RWPE1 (cell line): ENCODE measurements at regions not wholly inside any gene's neighbourhood (a gene's known extent, or its start where the extent isn't known, plus 50 kb on each side); places are given as distances from the start of the nearest gene placed in this dataset.

Experiments used
- CTCF ChIA-PET: fragments of 350-600 bp; sonication (Branson Sonifier 250); formaldehyde crosslinking; extraction: SDS; loops from one replicate; lab custom pipeline; 2021; lab: Yijun Ruan, JAX
- POLR2A ChIA-PET: fragments of 400-600 bp; formaldehyde crosslinking; extraction: SDS; loops from one replicate; lab custom pipeline; 2020; ENCODE audit warnings: antibody characterized with exemption; ENCODE audit not compliant: low non-redundant PET; lab: Yijun Ruan, JAX
- DNase-seq: peaks from one replicate; pipeline ENCODE4 v3.0.0; 2012; ENCODE audit warnings: low spot score
- H3K27ac ChIP-seq: fragments of 450-650 bp; 2 replicates; pipeline ENCODE4 v1.5.1; 2017
- TF ChIP-seq, protein P1 (sequence below): fragments of 450-650 bp; conservative IDR thresholded peaks from 2 replicates; pipeline ENCODE4 v1.5.1; 2017; ENCODE audit warnings: low read depth, mild to moderate bottlenecking

DNA sequence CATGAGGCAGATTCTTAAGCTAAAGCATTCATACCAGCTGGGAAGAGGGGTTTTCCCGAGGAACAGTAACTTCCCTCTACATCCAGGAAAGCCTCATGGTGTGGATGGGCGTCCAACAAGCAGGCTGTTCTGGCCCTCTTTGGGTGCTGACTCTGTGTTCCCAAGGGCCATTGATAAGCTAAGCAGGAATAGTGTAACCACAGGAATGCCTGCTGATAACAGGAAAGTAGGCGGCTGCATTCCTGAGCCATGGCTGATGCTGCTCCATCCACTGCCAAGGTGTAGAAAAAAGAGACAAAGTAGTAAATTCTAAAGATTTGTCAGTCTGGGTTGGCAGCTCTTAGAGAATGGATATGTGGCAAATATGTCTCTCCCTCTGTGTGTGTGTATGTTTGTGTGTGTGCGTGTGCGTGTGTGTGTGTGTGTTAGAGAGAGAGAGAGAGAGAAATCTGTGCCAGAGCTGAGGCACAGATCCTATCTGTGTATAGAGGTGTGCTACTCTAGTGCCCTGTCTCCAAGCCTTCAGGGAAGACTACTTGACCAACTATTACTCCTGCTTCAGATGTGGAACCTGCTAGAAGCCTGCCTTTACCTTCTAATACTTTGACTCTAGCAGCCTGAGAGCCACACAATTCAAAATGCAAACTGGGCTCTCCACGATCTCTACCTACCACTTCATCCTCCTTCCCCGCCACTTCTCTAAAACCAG, 353.1 kb upstream of the NR3C2 start:
- no peak overlapping the region for H3K27ac ChIP-seq
- TF ChIP-seq, protein P1, sequence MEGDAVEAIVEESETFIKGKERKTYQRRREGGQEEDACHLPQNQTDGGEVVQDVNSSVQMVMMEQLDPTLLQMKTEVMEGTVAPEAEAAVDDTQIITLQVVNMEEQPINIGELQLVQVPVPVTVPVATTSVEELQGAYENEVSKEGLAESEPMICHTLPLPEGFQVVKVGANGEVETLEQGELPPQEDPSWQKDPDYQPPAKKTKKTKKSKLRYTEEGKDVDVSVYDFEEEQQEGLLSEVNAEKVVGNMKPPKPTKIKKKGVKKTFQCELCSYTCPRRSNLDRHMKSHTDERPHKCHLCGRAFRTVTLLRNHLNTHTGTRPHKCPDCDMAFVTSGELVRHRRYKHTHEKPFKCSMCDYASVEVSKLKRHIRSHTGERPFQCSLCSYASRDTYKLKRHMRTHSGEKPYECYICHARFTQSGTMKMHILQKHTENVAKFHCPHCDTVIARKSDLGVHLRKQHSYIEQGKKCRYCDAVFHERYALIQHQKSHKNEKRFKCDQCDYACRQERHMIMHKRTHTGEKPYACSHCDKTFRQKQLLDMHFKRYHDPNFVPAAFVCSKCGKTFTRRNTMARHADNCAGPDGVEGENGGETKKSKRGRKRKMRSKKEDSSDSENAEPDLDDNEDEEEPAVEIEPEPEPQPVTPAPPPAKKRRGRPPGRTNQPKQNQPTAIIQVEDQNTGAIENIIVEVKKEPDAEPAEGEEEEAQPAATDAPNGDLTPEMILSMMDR: no peak
- DNase-seq: no peak
- POLR2A ChIA-PET: no interaction called here
- CTCF ChIA-PET: no interaction called here

DNA sequence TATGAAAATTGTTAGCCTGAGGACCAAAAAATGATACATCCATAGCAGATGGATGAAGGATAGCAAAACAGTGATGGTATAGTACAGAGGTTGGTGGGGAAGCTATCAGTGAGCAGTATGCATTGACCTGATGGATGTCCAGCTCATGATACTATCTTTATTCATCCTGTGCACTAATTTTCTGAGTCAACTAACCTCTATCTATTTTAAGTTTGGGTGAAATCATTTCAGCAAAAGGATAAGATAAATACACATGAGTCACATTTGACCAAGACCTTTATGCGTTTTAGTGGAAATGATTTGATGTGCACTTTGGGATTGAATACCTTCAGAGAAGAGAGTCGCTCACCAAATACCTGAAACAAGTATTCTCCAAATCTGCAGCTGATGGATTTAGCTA, 351.0 kb upstream of the NR3C2 start:
- POLR2A ChIA-PET: no interaction called here
- TF ChIP-seq, protein P1: no peak

DNA sequence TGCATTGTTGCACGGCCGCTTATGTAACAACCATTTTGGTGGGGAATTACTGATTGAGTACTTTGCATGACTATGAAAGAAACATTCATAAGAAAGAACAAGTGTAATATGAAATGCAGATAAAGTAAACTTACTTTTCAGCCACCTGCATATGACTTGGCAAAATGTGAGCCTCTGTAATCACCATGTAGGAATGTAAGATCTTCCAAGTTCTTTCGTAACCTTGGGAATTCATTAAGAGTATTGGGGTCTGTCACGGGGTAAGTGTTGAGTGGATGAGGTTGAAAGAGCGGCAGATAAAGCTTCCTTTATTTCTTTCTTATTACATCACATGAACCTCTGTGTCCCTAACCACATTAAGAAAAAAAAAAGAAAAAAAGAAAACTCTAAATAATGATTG, 348.5 kb upstream of the NR3C2 start:
- ChIA-PET POLR2A (no interaction called here), CTCF (no interaction called here)
- TF ChIP-seq, protein P1: no peak
- DNase-seq: no peak
- no peak overlapping the region for H3K27ac ChIP-seq

More for the DNA sequence above, 351.0 kb upstream of the NR3C2 start:
- CTCF ChIA-PET: no interaction called here
- H3K27ac ChIP-seq: no peak overlapping the region
- DNase-seq: no peak

DNA sequence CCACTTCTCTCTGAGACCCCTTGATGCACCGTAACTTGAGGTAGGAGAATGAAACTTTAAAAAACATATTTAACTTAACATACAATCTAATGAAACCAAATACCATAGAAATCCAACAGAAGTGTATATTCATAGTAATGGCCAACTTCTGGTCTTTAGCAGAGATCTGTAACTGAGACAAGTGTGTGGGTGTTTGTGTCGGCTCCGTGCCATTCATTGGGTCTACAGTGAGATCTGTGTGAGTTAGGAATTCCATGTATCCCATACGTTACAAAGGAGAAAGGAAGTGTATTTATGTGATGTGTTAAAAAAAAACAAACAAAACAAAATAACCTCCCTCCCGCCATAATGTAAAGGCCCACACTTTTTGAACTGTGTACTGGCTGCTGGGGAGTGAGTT, 348.0 kb upstream of the NR3C2 start:
- POLR2A ChIA-PET: no interaction called here

DNA sequence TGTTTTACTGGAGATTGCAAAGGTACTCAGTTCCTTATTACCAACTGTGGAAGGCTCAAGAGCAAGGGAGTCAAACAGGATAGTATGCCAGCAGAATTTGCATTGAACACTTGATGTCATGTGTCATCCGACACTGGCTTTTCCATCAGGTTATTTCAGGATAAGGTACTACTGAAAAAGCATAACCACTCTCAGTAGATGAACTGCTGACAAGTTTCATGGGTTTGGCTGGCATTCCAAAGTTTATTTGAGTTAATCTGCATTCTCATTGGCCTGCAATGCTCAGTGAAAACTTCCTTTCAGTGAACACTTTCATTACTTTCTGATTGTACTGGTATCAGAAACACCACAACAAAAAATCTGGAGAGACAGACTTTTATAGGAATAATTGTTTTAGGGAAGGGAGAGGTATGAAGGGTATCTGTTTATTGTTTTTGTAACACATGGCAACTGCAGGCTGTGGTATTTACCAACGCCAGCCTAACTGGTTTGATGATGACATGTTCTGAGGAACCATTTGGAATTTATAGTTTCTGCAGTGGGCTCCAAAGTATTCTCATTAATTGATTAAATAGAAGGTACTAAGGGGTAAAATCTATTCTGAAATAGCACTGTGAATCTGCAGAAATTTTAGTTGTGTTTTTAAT, 345.7 kb upstream of the NR3C2 start:
- no peak overlapping the region for H3K27ac ChIP-seq
- ChIA-PET CTCF (no interaction called here), POLR2A (no interaction called here)
- DNase-seq: no peak
- TF ChIP-seq, protein P1: no peak

More for the DNA sequence above, 348.0 kb upstream of the NR3C2 start:
- CTCF ChIA-PET: no interaction called here
- TF ChIP-seq, protein P1: no peak
- H3K27ac ChIP-seq: no peak overlapping the region
- no peak for DNase-seq

DNA sequence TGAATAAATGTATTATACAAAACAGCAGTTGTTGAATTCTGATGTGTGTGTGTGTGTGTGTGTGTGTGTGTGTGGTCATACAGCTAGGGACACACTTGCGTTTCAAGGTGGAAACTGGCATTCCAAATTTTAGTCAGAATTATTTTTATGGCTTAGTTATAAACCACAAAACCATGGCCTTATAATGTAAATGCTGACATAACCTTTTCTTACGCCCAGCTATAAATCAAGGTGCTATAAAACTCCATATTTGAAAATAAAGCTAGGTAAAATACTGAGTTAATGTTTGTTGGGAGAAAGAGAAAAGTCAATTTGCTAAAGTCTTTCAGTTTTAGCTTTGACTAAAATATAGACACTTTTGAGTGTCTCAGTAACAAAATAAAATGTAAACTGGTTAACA, 345.1 kb upstream of the NR3C2 start:
- TF ChIP-seq, protein P1: no peak
- ChIA-PET POLR2A (no interaction called here), CTCF (no interaction called here)
- no peak overlapping the region for H3K27ac ChIP-seq
- no peak for DNase-seq
